Heart left ventricle (tissue), 16 donors: ENCODE measurements at regions not wholly inside any gene's neighbourhood (a gene's known extent, or its start where the extent isn't known, plus 50 kb on each side); places are given as distances from the start of the nearest gene placed in this dataset.

Experiments
- ATAC-seq, 4 donors: fragments of 200-7000 bp; cut with Tn5 transposase; one replicate each; pipeline ENCODE4 v1.9.1; 2020 to 2022; ENCODE audit warnings: moderate library complexity in 4 of 4, mild to moderate bottlenecking in 3 of 4, moderate number of reproducible peaks in 1 of 4
- DNase-seq, 5 donors: peaks; one replicate each; pipeline ENCODE4 v3.0.0-alpha.2; 2020
- H3K27ac ChIP-seq, 12 donors: fragments of 200-600 bp; sonication (generic) in 4 of 12; one replicate each; pipeline versions ENCODE4 v1.5.0 to v1.8.0; 2016 to 2022; ENCODE audit warnings: mild to moderate bottlenecking in 2 of 12
- H3K27me3 ChIP-seq, 9 donors: fragments of 200-600 bp; sonication (generic) in 2 of 9; one replicate each; pipeline versions ENCODE4 v1.5.1 to v1.8.0; 2016 to 2022; ENCODE audit warnings: mild to moderate bottlenecking in 3 of 9
- H3K36me3 ChIP-seq, 9 donors: fragments of 200-600 bp; sonication (generic) in 2 of 9; one replicate each; pipeline versions ENCODE4 v1.5.0 to v1.8.0; 2018 to 2022; ENCODE audit warnings: mild to moderate bottlenecking in 2 of 9
- H3K4me1 ChIP-seq, 12 donors: fragments of 200-600 bp; sonication (generic) in 4 of 12; one replicate each; pipeline versions ENCODE4 v1.5.0 to v1.8.0; 2016 to 2022; ENCODE audit warnings: mild to moderate bottlenecking in 3 of 12
- H3K4me3 ChIP-seq, 12 donors: fragments of 200-600 bp; sonication (generic) in 4 of 12; one replicate each; pipeline versions ENCODE4 v1.5.0 to v1.8.0; 2017 to 2022; ENCODE audit warnings: mild to moderate bottlenecking in 9 of 12, moderate library complexity in 4 of 12
- H3K9me3 ChIP-seq, 12 donors: fragments of 200-600 bp; sonication (generic) in 4 of 12; one replicate each; pipeline versions ENCODE4 v1.5.0 to v1.8.0; 2016 to 2022; ENCODE audit warnings: mild to moderate bottlenecking in 1 of 12
- CTCF ChIP-seq, 12 donors: fragments of 200-600 bp; sonication (generic) in 4 of 12; IDR thresholded peaks; one replicate each; pipeline versions ENCODE4 v1.5.0 to v1.8.0; 2018 to 2022; ENCODE audit warnings: antibody characterized with exemption in 12 of 12, mild to moderate bottlenecking in 5 of 12
- POLR2A ChIP-seq, 2 donors: fragments of 450-650 bp; IDR thresholded peaks; one replicate each; pipeline ENCODE4 v1.6.1; 2017; ENCODE audit warnings: antibody characterized with exemption in 2 of 2, mild to moderate bottlenecking in 2 of 2, moderate library complexity in 2 of 2
- WGBS, 4 donors: extraction: QIAGEN DNeasy Blood & Tissue Kit in 2 of 4; methylation state at CpG; one replicate each; pipeline versions ENCODE4 v1.1.5 to v1.1.7; 2013 to 2018; 5-methylcytosine and 5-hydroxymethylcytosine counted together
- intact Hi-C, 10 donors: fragments of 100-400 bp; cut with DNase I; formaldehyde crosslinking; loops; one replicate each; pipeline versions ENCODE4 v1.11.1 to v1.14.2; 2022
- donor health status: ischemic (EF 13 %, LVEDD 7.1; RV severe dilation, severe dysfunction).
- donor health status: healthy with polysubstance abuse.
- donor health status: DM: no; HTN: yes; CAD: no.
- donor health status: DM: no; HTN: no; CAD: no.
- donor health status: ischemic (EF 25% LVEDD 6.9; RV normal size, moderate dysfunction).
- donor health status: ischemic (EF 25% LVEDD 5.7; RV mildly dilated, moderate dysfunction).
- donor health status: healthy.
- donor health status: DM: yes; HTN: yes; CAD: no.
- donor health status: ischemic (EF 35%, LVEDD 5.7; RV mildly dilated, moderate dysfunction).
- donor health status: nonischemic (EF 11% LVEDD 7.7; RV severe dilation, severe dysfunction).
- donor health status: DM: yes; HTN: yes; CAD: no.
- donor health status: PGD.
- donor health status: ischemic (EF 29% LVEDD 5.4; RV normal size, mild dysfunction).
- donor health status: nonischemic (EF 23%, LVEDD 6.1; RV moderate dilation, normal function).

DNA sequence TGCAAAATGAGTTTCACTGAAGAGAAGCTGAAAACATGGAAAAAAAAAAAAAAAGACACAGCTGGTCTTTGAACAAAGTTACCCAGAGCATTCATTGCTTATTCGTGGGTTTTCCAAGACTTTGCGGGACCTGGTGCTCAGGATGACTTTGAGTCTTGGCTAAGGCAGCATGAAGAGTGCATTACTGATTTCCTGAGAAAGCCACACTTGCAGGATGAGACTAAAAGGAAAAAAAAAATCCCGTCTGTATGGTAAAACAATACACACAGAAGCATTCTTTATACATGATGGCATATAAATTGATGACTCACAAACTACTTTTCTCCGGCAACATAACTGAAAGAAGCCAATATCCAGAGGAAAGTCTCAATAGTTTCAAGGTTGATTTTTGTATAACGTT is 195.4 kb downstream of the SPP2 start:
- DNase-seq = no peak
- no peak for TF ChIP-seq CTCF (IDR thresholded peaks at IDR 0.05)
- no peak for TF ChIP-seq POLR2A (IDR thresholded peaks at IDR 0.05)
- H3K27ac ChIP-seq = no peak overlapping the region
- no peak for ATAC-seq
- WGBS, 4 donors = 58 to 65% (median 59%) methylated on average over 5 of the region's 5 CpGs
- peaks cover 0 to 22% (median 0%) of the 10 kb centered on the region in 9 donors for H3K27me3 ChIP-seq
- H3K9me3 ChIP-seq = no peaks in the 10 kb centered on the region
- H3K4me1 ChIP-seq = no peaks in the 10 kb centered on the region
- intact Hi-C loops = no loop called here
- H3K36me3 ChIP-seq = no peaks in the 10 kb centered on the region
- H3K4me3 ChIP-seq = no peak overlapping the region

- WGBS, 4 donors = 72 to 84% (median 80%) methylated on average over 2 of the region's 2 CpGs
- Histone ChIP-seq H3K27me3 (peaks cover 0 to 11% (median 0%) of the 10 kb centered on the region in 9 donors), H3K4me1 (no peaks in the 10 kb centered on the region), H3K36me3 (no peaks in the 10 kb centered on the region), H3K9me3 (peaks cover 0 to 8% (median 0%) of the 10 kb centered on the region in 12 donors), H3K27ac (no peak overlapping the region), H3K4me3 (no peak overlapping the region)
- ATAC-seq (no peak), DNase-seq (no peak)
- TF ChIP-seq CTCF (IDR thresholded peaks at IDR 0.05) (no peak), POLR2A (IDR thresholded peaks at IDR 0.05) (no peak)
- intact Hi-C loops = no loop called here
Observed at GRCh38 chr2:234243871-234244565, 193.5 kb downstream of the SPP2 start.

DNA sequence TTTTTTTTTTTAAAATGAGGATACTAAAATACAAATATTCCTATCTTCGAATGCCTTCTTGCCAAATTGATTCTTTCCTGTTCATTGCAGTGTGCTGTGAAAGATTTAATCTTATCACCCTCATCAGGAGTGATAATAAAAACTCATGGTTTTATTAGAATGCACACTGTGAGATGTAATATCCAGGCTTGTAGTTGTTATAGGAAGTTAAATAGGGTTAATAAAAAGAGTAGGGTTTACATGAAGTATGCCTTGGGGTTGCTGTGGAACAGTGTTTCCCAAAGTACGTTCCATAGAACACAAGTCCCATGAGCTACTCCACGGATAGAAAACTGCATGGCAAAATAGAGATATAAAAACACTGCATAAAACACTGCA is 191.9 kb downstream of the SPP2 start:
- TF ChIP-seq CTCF (IDR thresholded peaks at IDR 0.05) (no peak), POLR2A (IDR thresholded peaks at IDR 0.05) (no peak)
- Histone ChIP-seq H3K27me3 (peaks cover 0 to 11% (median 0%) of the 10 kb centered on the region in 9 donors), H3K4me3 (no peak overlapping the region), H3K27ac (no peak overlapping the region), H3K4me1 (no peaks in the 10 kb centered on the region), H3K36me3 (no peaks in the 10 kb centered on the region), H3K9me3 (peaks cover 0 to 13% (median 0%) of the 10 kb centered on the region in 12 donors)
- intact Hi-C loops = no loop called here
- WGBS, 4 donors = 77 to 85% (median 79%) methylated on average over 3 of the region's 3 CpGs
- DNase-seq (no peak), ATAC-seq (no peak)

DNA sequence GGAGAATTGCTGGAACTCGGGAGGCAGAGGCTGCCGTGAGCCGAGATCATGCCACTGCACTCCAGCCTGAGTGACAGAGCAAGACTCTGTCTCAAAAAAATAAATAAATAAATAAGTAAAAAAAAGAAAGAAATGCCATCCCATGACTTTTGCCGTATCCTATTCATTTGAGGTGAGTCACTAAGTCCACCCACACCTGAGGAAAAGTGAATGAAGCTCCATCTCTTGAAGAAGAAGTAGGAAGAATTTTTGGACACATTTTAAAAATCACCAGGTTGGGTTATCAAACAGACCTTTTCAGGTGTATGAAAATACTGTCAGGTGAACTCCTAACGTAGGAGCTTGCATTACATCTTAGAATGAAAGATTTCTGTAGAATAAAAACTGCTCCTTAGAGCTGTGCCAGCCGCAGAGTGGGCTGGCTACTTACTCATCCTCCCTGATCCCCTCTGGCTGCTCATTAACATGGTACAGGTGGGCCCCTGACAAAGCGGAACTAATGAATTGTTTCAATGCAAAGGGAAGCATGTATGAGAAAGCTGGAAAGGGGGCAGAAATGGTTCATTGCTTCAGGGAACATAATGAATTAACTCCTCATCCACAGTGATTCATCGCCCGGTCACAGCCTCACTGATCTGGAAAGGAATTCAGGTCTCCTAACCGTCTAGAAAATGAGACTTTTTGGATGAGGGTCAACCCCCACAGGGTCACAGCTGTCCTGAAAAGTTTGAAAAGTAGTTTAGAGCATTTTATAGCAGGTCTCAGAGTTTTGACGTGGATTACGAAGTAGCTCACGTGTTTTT is 191.4 kb downstream of the SPP2 start:
- no peak for ATAC-seq
- Histone ChIP-seq H3K36me3 (no peaks in the 10 kb centered on the region), H3K4me3 (no peak overlapping the region), H3K9me3 (peaks cover 0 to 13% (median 0%) of the 10 kb centered on the region in 12 donors), H3K27ac (no peak overlapping the region), H3K4me1 (no peaks in the 10 kb centered on the region), H3K27me3 (peaks cover 0 to 11% (median 0%) of the 10 kb centered on the region in 9 donors)
- DNase-seq = no peak
- 85 to 88% (median 86%) methylated on average over 13 of the region's 13 CpGs for WGBS, 4 donors
- intact Hi-C loops = no loop called here
- TF ChIP-seq CTCF (IDR thresholded peaks at IDR 0.05) (no peak), POLR2A (IDR thresholded peaks at IDR 0.05) (no peak)
